HG03095 (cell line): ENCODE measurements at regions not wholly inside any gene's neighbourhood (a gene's known extent, or its start where the extent isn't known, plus 50 kb on each side); places are given as distances from the start of the nearest gene placed in this dataset.

Source experiments
- ATAC-seq: cut with Tn5 transposase; IDR thresholded peaks from one replicate; pipeline ENCODE4 v1.9.1; 2021; ENCODE audit warnings: moderate library complexity; ENCODE audit not compliant: unreplicated experiment

DNA sequence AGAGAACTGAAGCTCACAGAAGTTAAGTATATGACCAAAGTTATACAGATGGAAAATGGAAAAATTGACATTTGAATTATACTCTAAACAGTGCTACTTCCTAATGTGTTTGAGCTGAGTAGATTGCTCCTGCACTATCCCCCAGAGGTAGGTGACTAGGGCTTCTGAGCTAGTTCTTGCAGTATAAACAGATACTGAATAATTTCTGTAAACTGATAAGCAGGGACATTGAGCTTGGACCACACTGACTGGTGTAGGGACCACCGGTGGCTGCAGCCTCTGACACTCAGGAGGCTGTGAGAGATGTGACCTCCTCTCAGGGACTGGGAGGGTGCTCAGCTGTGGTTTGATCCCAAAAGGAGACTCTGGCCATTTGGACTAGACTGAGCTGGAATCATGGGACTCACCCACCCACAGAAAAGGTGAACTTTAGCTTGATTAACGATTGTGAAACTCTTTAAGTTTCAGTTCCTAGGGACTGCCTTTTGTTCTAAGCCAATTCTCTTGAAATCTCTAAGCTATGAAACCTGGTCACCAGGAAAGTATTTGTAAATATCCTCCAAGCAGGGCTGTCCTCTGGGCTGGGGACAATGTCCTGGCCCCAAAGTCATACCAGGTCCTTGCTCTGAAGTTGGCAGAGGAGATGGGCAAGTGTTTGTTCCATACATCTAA is 291.5 kb downstream of the SEC61B start:
- peak; percentile 73 for ATAC-seq

DNA sequence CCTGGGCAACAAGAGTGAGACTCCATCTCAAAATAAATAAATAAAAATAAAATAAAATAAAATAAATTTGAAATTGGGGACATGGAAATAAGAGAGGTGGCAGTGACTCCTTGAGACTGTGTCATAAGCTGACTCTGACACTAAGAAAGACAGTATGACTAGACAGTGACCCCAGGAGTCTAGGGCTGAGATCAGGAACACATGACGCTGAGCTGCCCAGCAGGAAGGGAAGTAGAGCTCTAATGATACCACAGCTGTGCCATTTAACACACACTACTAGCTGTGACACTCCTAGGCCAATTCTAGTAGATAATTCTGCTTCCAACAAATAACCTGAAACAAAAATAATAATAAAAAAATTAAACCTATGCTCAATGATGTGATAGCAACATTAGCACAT is 293.0 kb downstream of the SEC61B start:
- peak; percentile 49 for ATAC-seq

DNA sequence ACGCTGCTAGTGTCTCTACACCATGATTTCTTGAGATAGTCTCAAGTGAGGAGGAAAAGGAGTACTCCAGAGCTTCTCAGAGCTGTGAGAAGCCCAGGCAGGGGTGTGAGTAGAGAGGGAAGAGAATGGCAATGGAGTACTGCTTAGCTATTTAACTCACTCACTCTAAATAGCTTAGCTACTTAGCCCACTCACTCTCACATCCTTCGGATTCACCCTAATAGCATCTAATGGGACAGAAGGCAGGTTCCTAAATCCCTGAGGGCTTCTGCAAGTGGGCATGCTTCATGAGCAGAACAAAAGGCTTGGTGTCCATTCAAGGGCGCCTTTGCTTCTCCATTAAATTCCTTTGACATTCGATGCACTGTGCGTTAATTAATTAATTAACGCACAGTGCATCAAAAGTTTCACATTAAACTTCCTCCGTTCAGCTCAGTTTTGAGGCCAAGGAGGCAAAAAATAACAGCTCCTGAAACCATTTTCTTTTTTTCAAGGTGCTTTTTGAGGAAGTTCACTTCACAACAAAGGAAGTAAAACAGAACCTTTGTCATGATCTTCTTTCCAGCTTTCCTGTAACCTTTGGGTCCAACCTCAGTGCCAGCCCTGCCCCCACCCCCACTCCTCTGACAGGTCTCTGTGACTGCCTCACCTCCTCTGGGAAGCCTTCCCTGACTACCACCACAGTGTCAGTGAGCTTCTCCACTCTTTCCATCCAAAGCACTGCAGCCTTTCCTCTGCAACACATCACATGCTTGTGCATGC is 294.0 kb downstream of the SEC61B start:
- no peak for ATAC-seq

DNA sequence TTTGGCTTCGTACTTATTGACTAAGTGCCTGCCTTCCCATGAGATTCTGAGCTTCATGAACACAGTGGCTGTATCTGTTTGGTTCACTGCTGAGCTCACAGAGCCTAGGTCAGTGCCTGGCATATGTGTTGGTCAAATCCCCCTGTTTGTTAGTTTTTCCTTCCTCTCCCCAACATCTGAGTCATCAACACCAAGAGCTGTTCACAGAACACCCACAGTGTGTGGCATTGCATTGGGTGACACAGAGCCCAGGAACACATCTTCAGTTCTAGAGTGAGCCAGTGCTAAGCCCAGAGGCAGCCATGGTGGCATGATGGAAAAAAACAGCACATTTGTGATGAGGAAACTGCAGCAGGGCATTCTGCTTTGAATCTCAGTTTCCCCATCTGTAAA is 294.6 kb downstream of the SEC61B start:
- ATAC-seq: no peak

DNA sequence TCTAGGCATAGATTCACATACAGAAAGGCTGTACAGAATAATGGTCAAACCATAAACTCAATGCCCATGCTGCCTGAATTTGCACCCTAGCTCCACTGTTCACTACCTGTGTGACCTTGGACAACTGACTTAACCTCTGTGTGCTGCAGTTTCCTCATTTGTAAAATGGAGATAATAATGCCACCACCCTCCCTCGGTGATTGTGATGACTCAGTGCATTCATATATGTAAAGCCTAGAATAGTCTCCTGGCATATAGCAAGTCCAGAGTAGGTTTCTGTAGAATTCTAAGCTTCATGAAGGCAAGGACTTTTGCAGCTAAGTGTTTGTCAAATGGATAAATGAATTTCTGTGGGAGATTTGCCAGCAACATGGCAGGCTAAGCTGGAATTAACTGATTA is 297.8 kb upstream of the NR4A3 start:
- no peak for ATAC-seq

DNA sequence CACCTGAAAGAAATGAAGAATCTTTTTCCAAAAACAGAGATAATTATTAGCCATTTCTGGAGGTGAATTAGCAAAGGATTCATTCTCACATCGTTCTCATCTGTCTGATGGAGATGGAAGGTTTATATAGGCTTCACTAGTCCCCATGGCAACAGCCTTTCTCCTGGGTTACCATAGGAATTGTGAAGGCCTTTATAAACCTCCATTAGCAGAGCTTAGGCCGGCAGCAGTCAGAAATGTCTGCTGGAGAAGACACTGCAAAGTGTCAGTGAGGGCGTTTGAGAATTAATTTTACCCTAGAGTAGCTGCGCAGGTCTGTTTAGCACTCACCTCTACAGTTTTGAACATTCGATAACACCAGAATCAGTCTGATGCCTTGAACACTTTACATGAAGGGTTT is 290.4 kb upstream of the NR4A3 start:
- ATAC-seq: no peak

DNA sequence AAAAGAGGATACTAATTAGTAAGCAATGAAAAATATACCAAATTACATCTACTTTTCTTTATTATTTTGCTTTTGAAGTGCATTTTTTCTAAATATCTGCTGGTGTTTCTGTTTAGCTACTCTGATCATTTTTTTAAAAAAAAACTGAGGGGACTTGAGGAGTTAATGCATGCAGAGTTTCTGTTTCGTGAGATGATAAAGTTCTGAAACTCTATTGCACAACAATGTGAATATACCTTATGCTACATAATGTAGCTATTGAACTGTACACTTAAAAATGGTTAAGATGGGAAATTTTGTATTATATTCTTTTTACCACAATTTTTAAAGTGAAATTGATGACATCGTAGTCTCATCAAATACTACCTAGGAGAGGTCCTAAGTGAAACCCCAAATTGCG is 288.3 kb upstream of the NR4A3 start:
- ATAC-seq: no peak

DNA sequence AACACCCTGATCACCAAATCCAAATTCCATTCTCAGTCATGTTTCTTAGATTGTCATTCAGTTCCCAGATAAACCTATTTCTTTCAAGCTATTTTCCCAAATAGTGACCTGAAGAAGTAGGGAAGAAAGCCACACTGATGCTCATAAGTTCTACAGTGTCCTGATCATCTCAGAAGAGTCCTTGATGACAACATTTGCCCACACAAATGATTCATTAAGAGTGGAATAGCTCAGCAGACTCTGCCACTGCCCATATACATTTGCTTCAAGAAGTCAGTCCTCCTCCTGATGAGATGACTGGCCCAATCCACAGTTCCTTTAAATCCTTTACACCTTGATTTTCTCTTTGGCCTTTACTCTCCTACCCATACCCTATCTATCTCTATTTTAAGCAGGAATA is 283.7 kb upstream of the NR4A3 start:
- no peak for ATAC-seq

DNA sequence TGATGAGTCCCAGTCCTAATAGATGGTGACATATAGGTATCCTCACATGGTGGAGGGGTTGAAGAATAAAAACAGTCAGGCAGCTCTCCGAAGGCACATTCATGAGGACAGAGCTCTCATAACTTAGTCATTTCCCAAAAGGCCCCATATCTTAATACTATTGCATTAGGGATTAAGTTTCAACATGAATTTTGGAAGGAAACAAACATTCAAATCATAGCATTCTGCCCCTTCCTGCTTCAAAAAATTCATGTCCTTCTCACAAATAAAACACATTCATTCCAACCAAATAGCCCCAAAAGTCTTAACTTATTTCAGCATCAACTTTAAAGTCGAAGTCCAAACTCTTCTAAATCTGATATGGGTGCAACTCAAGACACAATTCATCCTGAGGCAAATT is 277.2 kb upstream of the NR4A3 start:
- no peak for ATAC-seq

DNA sequence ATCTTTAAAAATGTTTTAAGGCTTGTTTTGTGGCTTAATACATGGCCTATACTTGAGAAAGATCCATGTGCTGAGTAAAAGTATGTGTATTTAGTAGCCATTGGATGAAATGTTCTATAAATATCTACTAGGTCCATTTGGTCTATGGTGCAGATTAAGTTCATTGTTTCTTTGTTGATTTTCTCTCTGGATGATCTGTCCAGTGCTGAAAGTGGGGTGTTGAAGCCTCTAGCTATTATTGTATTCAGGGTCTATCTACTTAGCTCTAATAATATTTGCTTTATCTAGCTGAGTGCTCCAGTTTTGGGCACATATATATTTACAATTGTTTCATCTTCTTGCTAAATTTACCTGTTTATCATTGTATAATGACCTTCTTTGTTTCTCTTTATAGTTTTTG is 272.2 kb upstream of the NR4A3 start:
- ATAC-seq: no peak

DNA sequence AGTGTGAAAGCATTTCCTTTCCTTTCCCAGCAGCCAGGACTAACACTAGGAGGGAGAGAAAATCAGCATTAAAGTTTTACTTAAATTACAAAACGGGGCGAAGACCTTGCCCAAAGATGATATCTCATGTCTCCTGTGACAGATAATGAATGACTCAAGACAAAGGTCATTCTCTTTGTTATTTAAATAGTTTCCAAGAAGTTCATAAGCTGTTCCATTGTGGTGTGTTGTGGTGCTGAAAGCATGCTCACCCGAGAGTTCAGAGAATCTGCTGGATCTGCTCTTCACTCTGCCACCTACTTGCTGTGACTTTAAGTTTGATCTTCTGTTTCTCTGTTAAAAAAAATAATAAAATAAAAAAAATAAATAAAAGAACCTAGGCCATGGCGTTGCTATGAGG is 265.9 kb upstream of the NR4A3 start:
- ATAC-seq: no peak

DNA sequence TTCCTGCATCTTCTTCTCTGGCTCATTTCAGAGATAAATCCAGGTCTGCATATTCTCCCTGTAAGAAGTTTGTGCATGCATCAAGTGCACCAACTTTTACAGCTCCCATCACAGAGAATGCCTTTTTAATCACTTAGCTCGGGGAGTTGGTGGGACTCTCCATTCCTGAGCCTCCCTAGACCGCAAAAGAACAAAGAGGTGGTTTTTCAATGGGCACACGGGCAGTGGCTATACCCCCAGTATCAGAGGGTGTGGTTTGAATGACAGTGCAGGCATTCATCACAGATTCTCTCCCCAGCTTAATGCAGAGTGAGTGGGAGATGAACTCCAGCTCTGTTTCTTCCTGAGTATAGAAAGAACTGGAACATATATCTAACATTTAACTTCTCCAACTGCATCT is 264.7 kb upstream of the NR4A3 start:
- ATAC-seq: no peak

DNA sequence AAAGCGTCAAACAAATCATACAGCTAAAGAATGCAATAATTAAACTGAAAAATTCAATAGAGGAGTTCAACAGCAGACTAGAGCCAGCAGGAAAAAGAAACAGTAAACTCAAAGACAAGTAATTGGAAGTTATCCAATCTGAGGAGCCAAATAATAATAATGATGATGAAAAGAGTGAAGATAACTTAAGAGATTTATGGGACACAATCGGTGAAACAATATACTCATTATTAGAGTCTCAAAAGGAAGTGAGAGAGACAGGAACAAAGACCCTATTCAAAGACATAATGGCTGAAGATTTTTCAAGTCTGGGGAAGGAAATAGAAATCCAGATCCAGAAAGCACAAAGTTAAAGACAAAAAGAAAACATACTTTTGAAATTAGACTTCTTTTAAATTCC is 263.9 kb upstream of the NR4A3 start:
- no peak for ATAC-seq

DNA sequence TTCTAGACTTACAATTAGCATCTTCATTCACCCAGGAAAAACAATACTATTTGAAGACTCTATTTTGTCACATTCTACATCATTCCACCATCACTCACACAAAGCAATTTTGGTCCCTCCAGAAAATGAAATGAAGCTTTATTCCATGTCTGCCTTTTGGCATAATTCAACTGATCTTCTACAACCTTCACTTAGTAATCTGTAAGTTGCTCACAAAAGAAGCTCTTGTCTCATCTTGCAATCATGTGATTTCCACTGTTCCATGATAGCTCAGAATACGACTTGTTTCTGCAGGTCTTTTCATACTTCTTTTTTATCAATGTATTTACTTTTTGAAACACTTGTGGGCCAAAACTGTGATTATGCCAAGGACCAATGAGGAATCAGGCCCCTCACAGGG is 261.9 kb upstream of the NR4A3 start:
- ATAC-seq: no peak

DNA sequence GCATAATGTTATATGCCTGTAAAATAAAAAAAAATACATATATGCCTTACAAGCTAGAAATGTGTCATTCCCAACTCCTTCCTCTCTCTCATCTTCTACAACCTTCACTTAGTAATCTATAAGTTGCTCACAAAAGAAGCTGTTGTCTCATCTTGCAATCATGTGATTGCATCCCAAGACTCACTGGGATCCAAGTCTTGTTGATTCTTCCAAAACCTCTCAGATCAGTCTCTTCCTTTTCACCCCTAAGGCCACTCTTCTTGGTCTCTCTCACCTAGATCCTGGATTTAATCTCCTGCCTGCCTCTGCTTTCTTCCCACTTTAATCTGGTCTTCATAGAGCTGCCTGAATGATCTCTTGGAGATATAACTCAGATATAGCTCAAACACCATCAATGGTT is 261.1 kb upstream of the NR4A3 start:
- ATAC-seq: no peak

DNA sequence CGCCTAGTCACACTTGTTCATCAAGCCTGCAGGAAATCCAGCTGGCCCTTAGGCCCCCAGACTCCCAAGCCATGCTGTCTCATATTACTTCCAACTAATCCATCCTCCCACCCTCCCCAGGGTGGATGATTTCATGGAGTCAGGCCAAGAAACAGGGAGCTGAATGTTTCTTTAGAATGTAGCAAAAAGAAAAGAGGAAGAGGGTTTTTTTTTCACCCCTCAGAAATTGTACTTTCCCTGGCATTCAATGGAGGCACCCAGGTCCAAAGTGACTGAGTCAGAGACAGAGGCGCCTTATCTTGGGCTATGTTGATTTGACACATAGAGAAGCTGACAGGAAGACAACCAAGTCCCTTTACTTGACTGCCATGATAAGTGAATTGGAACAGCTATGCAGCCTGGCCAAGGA is 260.2 kb upstream of the NR4A3 start:
- ATAC-seq: no peak

DNA sequence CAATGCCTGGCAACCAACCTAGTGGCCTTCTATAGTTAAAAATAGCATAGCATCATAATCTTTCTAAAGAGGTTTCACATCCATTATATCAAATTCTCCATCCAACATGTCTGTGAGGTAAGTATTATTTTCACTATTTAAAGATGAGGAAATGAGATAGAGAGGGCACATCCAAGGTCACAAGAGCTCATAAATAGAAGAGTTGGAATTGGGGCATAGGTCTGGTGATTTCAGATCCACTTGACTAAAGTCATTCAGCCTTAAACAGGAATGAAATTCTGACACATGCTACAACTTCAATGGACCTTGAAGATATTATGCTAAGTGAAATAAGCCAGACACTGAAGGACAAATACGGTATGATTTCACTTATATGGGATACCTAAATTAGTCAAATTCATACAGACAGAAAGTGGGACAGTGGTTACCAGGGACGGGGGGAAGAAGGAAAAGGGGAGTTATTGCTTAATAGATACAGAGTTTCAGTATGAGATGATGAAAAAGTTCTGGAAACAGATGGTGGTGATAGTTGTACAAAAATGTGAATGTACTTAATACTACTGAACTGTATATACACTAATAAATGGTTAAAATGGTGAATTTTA is 259.6 kb upstream of the NR4A3 start:
- no peak for ATAC-seq

DNA sequence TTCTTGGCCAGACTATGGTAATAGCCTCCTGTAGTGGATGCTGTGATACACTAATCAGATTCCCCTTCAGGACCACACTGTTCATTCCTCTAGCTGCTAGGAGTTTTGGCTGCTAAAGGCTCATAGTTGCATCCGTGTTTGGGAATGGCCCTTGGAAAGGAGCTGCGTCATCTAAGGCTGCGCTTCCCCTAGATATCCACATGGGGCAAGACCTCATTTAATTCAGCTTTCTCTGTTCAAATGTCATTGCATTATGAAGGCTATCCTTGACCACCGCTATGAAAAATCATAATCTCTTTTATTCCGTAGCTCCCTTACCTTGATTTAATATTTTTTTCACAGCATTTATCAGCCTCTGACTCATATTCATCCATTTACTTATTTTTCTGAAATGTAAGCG is 258.3 kb upstream of the NR4A3 start:
- no peak for ATAC-seq

DNA sequence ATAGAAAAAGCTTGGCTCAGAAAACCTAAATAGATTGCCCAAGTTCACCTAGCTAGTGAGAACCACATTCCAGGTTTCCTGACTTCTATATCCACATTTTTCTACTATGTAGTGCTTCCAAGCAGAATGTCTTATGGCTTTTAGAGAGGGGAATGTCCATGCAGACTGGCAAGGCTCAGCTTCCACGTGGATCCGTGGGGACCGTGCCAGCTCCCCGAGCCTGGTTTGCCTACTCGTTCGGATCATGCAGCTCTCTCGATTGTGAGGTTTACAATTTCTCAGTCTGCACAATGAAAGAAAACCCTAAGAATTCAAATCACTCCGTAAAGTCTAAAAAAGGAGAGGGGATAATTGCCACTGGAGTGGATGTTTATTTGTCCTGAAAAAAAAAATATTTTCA is 256.5 kb upstream of the NR4A3 start:
- ATAC-seq: no peak

DNA sequence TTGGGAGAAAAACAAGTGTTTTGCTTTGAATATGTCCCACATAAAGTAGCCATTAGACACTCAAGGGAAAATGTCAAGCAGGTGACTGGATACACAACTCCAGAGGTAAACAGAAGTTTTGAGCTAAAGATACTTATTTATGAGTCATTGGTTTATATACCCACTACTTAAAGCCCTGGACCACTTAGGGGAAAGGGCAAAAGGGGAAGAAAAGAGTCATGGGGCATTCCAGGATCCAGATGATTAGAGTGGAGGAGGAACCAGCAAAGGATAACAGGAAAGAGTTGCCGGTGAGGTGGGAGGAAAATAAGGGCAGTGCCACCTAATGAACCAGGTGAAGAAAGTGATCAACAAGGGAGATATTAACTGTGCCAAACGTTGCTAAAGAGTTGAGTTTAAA is 254.2 kb upstream of the NR4A3 start:
- no peak for ATAC-seq

DNA sequence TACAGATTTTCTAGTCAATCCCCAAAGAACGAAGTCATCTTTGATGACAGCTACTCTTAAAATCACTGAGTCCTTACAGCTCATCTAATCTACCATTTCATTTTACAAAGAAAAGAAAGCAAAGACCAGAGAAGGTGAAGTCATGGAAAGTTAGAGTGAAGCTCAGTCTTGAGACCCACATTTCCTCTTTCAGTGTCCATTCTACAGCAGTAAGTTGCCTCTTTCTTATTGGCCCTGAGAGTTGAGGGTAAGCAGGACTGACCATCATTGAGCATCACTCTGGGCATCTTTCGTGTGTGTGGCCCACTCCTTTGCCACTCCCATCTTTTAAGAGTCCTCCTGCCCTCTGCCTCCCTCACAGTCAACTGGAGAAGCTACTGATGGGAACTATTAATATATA is 251.8 kb upstream of the NR4A3 start:
- no peak for ATAC-seq

DNA sequence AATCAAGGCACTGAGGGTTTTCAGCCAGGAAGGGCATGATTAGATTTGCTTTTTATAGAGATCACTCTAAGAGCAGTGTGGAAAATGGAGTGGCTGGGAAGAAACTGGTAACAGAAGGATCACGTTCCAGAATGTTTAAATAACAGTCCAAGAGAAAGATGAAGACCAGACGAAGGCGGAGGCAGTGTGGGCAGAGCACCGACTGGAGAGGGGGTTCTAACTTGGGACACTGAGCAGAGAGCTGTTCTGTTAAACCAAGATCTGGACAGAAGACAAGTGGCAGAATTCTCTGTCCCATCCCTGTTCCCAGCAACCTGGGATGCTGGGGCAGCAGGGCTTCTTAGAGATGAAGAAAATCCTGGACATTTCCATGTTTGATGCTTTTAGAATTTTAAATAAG is 249.1 kb upstream of the NR4A3 start:
- ATAC-seq: no peak

DNA sequence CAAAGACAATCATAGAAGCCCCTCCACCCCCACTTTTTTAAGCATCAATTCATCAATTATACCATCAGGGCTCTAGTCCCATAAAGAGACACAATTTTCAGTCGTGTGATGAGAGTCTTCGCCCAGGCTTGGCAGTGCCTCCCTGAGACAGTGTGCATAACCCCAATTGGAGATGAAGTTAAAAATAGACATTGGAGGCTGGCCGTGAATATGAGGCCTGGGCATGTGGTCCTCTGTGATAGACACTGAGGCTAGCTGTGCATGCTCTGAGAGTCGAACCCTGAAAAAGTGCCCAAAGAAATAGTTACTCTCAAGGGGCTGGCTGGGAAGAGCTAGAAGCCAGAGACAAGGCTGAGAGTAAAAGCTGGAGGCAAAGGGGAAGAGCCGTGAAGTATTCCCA is 248.6 kb upstream of the NR4A3 start:
- ATAC-seq: no peak
